HG02642 (cell line): ENCODE measurements at regions not wholly inside any gene's neighbourhood (a gene's known extent, or its start where the extent isn't known, plus 50 kb on each side); places are given as distances from the start of the nearest gene placed in this dataset.
"Not testable (repeated sequence)": the region's sequence is repeated elsewhere in the genome, so short reads cannot be mapped to it uniquely, and the experiment has no call there.

Source experiments
- ATAC-seq: cut with Tn5 transposase; IDR thresholded peaks from one replicate; pipeline ENCODE4 v1.9.1; 2021; ENCODE audit warnings: mild to moderate bottlenecking; ENCODE audit not compliant: unreplicated experiment, poor library complexity

- ATAC-seq = no peak
Observed at GRCh38 chr7:156402255-156402654, 238.3 kb upstream of the RNF32 start.

- no peak for ATAC-seq
Observed at GRCh38 chr7:156401617-156402016, 239.0 kb upstream of the RNF32 start.

- ATAC-seq = no peak
Observed at GRCh38 chr7:156400046-156400445, 240.5 kb upstream of the RNF32 start.

- no peak for ATAC-seq
Observed at GRCh38 chr7:156397249-156397648, 243.3 kb upstream of the RNF32 start.

- ATAC-seq = no peak
Observed at GRCh38 chr7:156389116-156389692, 251.4 kb upstream of the RNF32 start.

- ATAC-seq = no peak
Observed at GRCh38 chr7:156386097-156386496, 254.5 kb upstream of the RNF32 start.

- no peak for ATAC-seq
Observed at GRCh38 chr7:156384706-156385105, 255.9 kb upstream of the RNF32 start.

- no peak for ATAC-seq
Observed at GRCh38 chr7:156383526-156383925, 257.0 kb upstream of the RNF32 start.

GRCh38 chr7:156380261-156380660, 260.3 kb upstream of the RNF32 start:
- no peak for ATAC-seq

GRCh38 chr7:156379324-156380070, 261.1 kb upstream of the RNF32 start:
- no peak for ATAC-seq

- ATAC-seq = no peak
Observed at GRCh38 chr7:156378806-156379205, 261.8 kb upstream of the RNF32 start.

- no peak for ATAC-seq
Observed at GRCh38 chr7:156376317-156376716, 264.3 kb upstream of the RNF32 start.

GRCh38 chr7:156374335-156374734, 266.2 kb upstream of the RNF32 start:
- no peak for ATAC-seq

GRCh38 chr7:156369929-156370328, 270.6 kb upstream of the RNF32 start:
- ATAC-seq = not testable (repeated sequence)

- ATAC-seq = no peak
Observed at GRCh38 chr7:156368053-156368843, 272.3 kb upstream of the RNF32 start.

- ATAC-seq = no peak
Observed at GRCh38 chr7:156363751-156364150, 276.8 kb upstream of the RNF32 start.

GRCh38 chr7:156360835-156361234, 279.7 kb upstream of the RNF32 start:
- no peak for ATAC-seq

- no peak for ATAC-seq
Observed at GRCh38 chr7:156356551-156356950, 284.0 kb upstream of the RNF32 start.

- no peak for ATAC-seq
Observed at GRCh38 chr7:156353352-156353751, 287.2 kb upstream of the RNF32 start.

GRCh38 chr7:156347703-156348248, 292.8 kb upstream of the RNF32 start:
- ATAC-seq = not testable (repeated sequence)

- ATAC-seq = no peak
Observed at GRCh38 chr7:156347132-156347531, 293.4 kb upstream of the RNF32 start.
